Type B pancreatic cell (in vitro differentiated cells): ENCODE measurements at regions not wholly inside any gene's neighbourhood (a gene's known extent, or its start where the extent isn't known, plus 50 kb on each side); places are given as distances from the start of the nearest gene placed in this dataset.

Experiments
- DNase-seq: peaks from one replicate; pipeline ENCODE4 v3.0.0; 2021; ENCODE audit warnings: mixed read lengths; ENCODE audit not compliant: unreplicated experiment; ENCODE audit errors: extremely low spot score
- H3K27ac Mint-ChIP-seq: 2 replicates; pipeline ENCODE4 v1.8.0; 2021; ENCODE audit warnings: mild to moderate bottlenecking, mixed read lengths
- H3K27me3 Mint-ChIP-seq: 2 replicates; pipeline ENCODE4 v1.8.0; 2021; ENCODE audit warnings: mixed read lengths
- H3K36me3 Mint-ChIP-seq: 2 replicates; pipeline ENCODE4 v1.8.0; 2021; ENCODE audit warnings: mixed read lengths
- H3K4me1 Mint-ChIP-seq: one replicate; pipeline ENCODE4 v1.8.0; 2021; ENCODE audit warnings: mixed read lengths; ENCODE audit not compliant: unreplicated experiment
- H3K4me3 Mint-ChIP-seq: 2 replicates; pipeline ENCODE4 v1.8.0; 2021; ENCODE audit warnings: mild to moderate bottlenecking, mixed read lengths
- H3K9me3 Mint-ChIP-seq: 2 replicates; pipeline ENCODE4 v1.8.0; 2021; ENCODE audit warnings: mixed read lengths
- CTCF ChIP-seq: fragments of 200-600 bp; sonication (generic); conservative IDR thresholded peaks from 2 replicates; pipeline ENCODE4 v1.5.0; 2021; ENCODE audit warnings: antibody characterized with exemption, mild to moderate bottlenecking

DNA sequence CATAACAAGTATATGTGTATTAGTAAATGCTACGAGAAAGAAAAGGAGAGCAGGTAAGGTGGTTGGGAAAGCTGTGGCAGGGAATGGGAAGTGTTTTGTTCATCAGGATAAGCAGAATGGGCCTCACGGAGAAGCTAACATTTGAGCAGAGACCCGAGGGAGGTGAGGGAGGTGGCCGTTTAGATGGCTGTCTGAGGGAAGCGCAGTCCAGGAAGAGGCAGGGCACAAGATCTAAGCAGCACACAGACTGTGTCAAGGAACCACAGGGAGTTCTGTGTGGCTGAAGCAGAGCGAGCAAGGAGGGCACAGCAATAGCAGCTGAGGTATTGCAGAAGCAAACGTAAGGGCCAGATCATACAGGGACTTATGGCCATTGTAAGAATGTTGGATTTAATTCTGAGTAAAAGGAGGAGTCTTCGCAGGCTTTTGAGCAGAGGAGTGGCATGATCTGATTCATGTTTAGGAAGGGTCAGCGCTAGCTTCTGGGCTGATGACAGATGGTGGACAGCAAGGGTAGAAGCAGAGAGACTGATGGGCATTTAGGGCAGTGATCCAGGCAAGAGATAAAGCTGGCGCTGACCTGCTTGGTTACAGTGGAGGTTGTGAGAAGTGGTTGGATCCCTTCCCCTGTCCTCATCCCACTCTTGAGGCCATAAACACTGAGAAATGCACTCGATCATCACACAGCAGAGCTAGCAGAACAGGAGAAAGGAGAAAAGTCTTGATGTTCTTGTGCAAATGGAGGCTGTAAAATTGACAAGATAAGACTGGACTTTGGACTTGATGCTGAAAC is 199.9 kb downstream of the LACC1 start:
- Mint-ChIP-seq H3K4me3 (no peak overlapping the region), H3K9me3 (peaks cover 12% of the 10 kb centered on the region), H3K27ac (no peak overlapping the region), H3K27me3 (peaks cover 13% of the 10 kb centered on the region), H3K36me3 (no peaks in the 10 kb centered on the region), H3K4me1 (no peaks in the 10 kb centered on the region)
- no peak for DNase-seq
- TF ChIP-seq CTCF: no peak

DNA sequence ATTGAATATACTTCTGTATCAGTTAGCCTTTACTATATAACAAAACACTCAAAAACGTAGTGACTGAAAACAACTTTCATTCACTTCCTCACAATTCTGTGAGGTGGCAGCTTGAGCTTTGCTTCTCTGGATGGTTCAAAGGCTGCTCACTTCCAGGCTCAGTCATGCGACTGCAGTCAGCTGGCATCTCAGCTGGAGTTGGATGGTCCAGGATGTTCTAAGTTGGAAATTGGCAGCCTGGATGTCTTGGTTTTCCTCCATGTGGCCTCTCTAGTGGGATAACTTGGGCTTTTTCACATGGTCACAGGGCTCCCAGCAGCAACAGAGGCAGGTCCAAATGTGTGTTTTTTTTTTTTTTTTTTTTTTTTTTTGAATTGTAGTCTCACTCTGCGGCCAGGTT is 204.4 kb downstream of the LACC1 start:
- no peaks in the 10 kb centered on the region for H3K36me3 Mint-ChIP-seq
- peaks cover 12% of the 10 kb centered on the region for H3K9me3 Mint-ChIP-seq
- H3K4me3 Mint-ChIP-seq: no peak overlapping the region
- H3K4me1 Mint-ChIP-seq: no peaks in the 10 kb centered on the region
- peaks cover 16% of the 10 kb centered on the region for H3K27me3 Mint-ChIP-seq
- no peak for DNase-seq
- no peak for TF ChIP-seq CTCF
- H3K27ac Mint-ChIP-seq: no peak overlapping the region

DNA sequence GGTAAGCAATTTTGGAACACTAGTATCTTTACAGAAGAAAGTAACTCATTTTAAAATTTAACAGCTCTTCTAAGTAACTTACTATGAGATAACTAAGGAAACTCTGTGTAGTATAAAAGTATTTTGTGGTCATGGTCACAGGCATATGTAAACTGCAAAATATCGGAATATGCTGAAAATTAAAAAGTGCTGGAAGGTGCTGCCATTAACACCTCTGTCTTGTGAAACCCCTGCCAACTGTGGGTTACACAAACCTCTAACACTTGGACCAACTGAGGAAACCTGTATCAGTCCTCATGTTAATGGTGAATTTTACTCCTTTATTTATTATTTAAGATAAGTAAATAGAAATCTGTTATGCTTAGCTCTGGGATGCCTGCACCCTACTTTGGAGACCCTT is 206.7 kb downstream of the LACC1 start:
- Mint-ChIP-seq H3K9me3 (peaks cover 6% of the 10 kb centered on the region), H3K27me3 (peaks cover 5% of the 10 kb centered on the region), H3K27ac (no peak overlapping the region), H3K4me1 (no peaks in the 10 kb centered on the region), H3K36me3 (no peaks in the 10 kb centered on the region), H3K4me3 (no peak overlapping the region)
- no peak for DNase-seq
- TF ChIP-seq CTCF: no peak

GRCh38 chr13:44088411-44088810 is 208.7 kb downstream of the LACC1 start:
- Mint-ChIP-seq H3K4me3 (no peak overlapping the region), H3K36me3 (no peaks in the 10 kb centered on the region), H3K9me3 (peaks cover 7% of the 10 kb centered on the region), H3K4me1 (no peaks in the 10 kb centered on the region), H3K27ac (no peak overlapping the region), H3K27me3 (peaks cover 5% of the 10 kb centered on the region)
- no peak for TF ChIP-seq CTCF
- no peak for DNase-seq

DNA sequence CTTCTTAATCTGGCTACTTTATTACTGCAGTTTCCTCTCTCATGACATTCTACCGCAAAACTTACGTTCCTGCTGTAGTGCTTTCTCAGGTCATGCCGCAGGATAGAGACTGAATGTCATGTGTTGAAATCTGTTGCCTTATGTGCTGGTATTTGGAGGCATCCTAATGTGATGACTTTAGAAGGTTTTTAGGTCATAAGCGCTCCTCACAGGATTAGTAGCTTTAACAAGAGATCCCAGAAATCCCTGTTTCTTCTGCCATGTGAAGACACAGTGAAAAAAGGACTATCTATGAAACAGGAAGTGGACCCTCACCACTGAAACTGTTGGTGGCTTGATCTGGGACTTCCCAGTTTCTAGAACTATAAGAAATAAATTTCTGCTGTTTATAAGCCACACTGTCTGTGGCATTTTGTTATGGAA is 209.3 kb downstream of the LACC1 start:
- no peaks in the 10 kb centered on the region for H3K36me3 Mint-ChIP-seq
- H3K27me3 Mint-ChIP-seq: peaks cover 5% of the 10 kb centered on the region
- no peak overlapping the region for H3K27ac Mint-ChIP-seq
- H3K4me3 Mint-ChIP-seq: no peak overlapping the region
- peaks cover under 1% of the 10 kb centered on the region for H3K4me1 Mint-ChIP-seq
- H3K9me3 Mint-ChIP-seq: peaks cover 5% of the 10 kb centered on the region
- TF ChIP-seq CTCF: no peak
- no peak for DNase-seq
